ENCODE measurements at regions not wholly inside any gene's neighbourhood (a gene's known extent, or its start where the extent isn't known, plus 50 kb on each side); places are given as distances from the start of the nearest gene placed in this dataset.

DNA sequence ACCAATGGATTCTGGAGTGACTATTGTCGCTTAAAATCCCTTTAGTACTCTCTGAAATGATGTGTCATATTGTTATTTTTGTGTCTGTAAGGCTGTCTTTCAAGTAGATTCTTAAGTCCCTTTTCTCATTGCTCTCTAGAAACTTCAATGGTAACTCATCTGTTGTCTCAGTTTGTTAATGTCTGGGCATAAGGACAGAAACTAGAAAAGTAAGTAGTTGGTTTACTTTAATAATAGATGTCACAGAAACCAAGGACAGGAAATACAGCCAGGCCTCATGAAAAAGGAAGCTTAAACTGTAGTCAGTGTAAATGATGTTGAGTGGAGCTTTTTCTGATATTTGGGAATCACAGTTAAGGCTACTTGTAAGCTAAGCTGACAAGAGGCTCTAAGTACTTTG, 730.2 kb upstream of the DPPA4 start:
- TF ChIP-seq YY1 (IDR thresholded peaks at IDR 0.05; ENCODE audit: insufficient read depth, insufficient read length) (no peak), ZNF274 (IDR thresholded peaks at IDR 0.05; ENCODE audit: low read depth, low read length) (no peak)

Data from NT2/D1 (cell line).